ENCODE measurements at regions not wholly inside any gene's neighbourhood (a gene's known extent, or its start where the extent isn't known, plus 50 kb on each side); places are given as distances from the start of the nearest gene placed in this dataset.

GRCh38 chr2:241980193-241980592, 110.7 kb downstream of the RTP5 start:
- ATAC-seq (no peak), DNase-seq (ENCODE audit: low read depth in 1 of 2, low spot score in 1 of 2) (no peak), FAIRE-seq (no peak)
- WGBS (ENCODE audit: missing lambda C conversion rate): 51% methylated on average over 6 of the region's 6 CpGs
- Histone ChIP-seq H3K27ac (no peak overlapping the region), H3K4me3 (no peak overlapping the region), H3K4me1 (no peaks in the 10 kb centered on the region), H3K9me3 (no peaks in the 10 kb centered on the region), H3K4me2 (no peak overlapping the region)
- TF ChIP-seq POLR2A (IDR thresholded peaks at IDR 0.05; ENCODE audit: low read length) (no peak), CEBPB (IDR thresholded peaks at IDR 0.05) (no peak), FOSL2 (IDR thresholded peaks at IDR 0.05) (no peak), FOSL2 (CRISPR knock-in tag; IDR thresholded peaks at IDR 0.05) (no peak), NPAS2 (CRISPR knock-in tag; IDR thresholded peaks at IDR 0.05; ENCODE audit: borderline replicate concordance) (no peak), HOXA7 (CRISPR knock-in tag; IDR thresholded peaks at IDR 0.05) (no peak), REST (IDR thresholded peaks at IDR 0.05) (no peak)
- ChIA-PET POLR2A (no interaction called here), CTCF (interaction anchor here (2.7 kb wide), 1 partner anchor 29 kb away, joined by 10 read pairs; no protein-coding TSS in a partner anchor)

- Histone ChIP-seq H3K4me2 (no peak overlapping the region), H3K4me3 (no peak overlapping the region), H3K4me1 (no peaks in the 10 kb centered on the region), H3K9me3 (no peaks in the 10 kb centered on the region), H3K27ac (no peak overlapping the region)
- POLR2A ChIA-PET: no interaction called here
- WGBS (ENCODE audit: missing lambda C conversion rate): 67% methylated on average over 24 of the region's 24 CpGs
- CTCF ChIA-PET: interaction anchor here (0.8 to 2.7 kb wide), 3 partner anchors 14 to 30 kb away, joined by 3 to 10 read pairs (median 3); no protein-coding TSS in a partner anchor
- TF ChIP-seq CHD2 (IDR thresholded peaks at IDR 0.05; ENCODE audit: low read length, partially characterized antibody): no peak
- no peak for TF ChIP-seq POLR2AphosphoS2 (conservative IDR thresholded peaks at IDR 0.05; ENCODE audit: low read length)
- no peak for TF ChIP-seq RNF2 (IDR thresholded peaks at IDR 0.05; ENCODE audit: borderline replicate concordance, low read depth)
- no peak for TF ChIP-seq EHMT2 (IDR thresholded peaks at IDR 0.05; ENCODE audit: low read depth)
- TF ChIP-seq NFE2L2 (conservative IDR thresholded peaks at IDR 0.05; ENCODE audit: low read length): no peak
- FAIRE-seq: no peak
- DNase-seq (ENCODE audit: low read depth in 1 of 2, low spot score in 1 of 2): no peak
- ATAC-seq: no peak
Measured at GRCh38 chr2:241981076-241981700, 111.7 kb downstream of the RTP5 start.

GRCh38 chr2:241982706-241983570, 113.4 kb downstream of the RTP5 start:
- TF ChIP-seq MAFK (IDR thresholded peaks at IDR 0.05; ENCODE audit: partially characterized antibody): peak; percentile 5
- TF ChIP-seq HOXA7 (CRISPR knock-in tag; IDR thresholded peaks at IDR 0.05): no peak
- WGBS (ENCODE audit: missing lambda C conversion rate): 41% methylated on average over 22 of the region's 23 CpGs
- CTCF ChIA-PET: interaction anchor here (1.1 kb wide), 1 partner anchor 16 kb away, joined by 3 read pairs; no protein-coding TSS in a partner anchor
- POLR2A ChIA-PET: no interaction called here
- DNase-seq (ENCODE audit: low read depth in 1 of 2, low spot score in 1 of 2): no peak
- H3K27ac ChIP-seq: no peak overlapping the region
- no peaks in the 10 kb centered on the region for H3K4me1 ChIP-seq
- ATAC-seq: no peak; a peak in 1 of 6 replicates
- H3K9me3 ChIP-seq: no peaks in the 10 kb centered on the region
- FAIRE-seq: no peak
- H3K4me3 ChIP-seq: no peak overlapping the region
- no peak overlapping the region for H3K4me2 ChIP-seq

GRCh38 chr2:241983571-241984270, 114.2 kb downstream of the RTP5 start:
- POLR2A ChIA-PET: no interaction called here
- H3K4me2 ChIP-seq: no peak overlapping the region
- ATAC-seq (peak in 1 of 2 experiments; percentile 25; a peak in 1 of 6 replicates), DNase-seq (ENCODE audit: low read depth in 1 of 2, low spot score in 1 of 2) (no peak), FAIRE-seq (no peak)
- no peaks in the 10 kb centered on the region for H3K9me3 ChIP-seq
- H3K4me1 ChIP-seq: no peaks in the 10 kb centered on the region
- CTCF ChIA-PET: interaction anchor here (1.2 kb wide), 1 partner anchor 33 kb away, joined by 5 read pairs; no protein-coding TSS in a partner anchor
- TF ChIP-seq FOXS1 (CRISPR knock-in tag; IDR thresholded peaks at IDR 0.05) (no peak), JUNB (IDR thresholded peaks at IDR 0.05) (no peak), PHF8 (IDR thresholded peaks at IDR 0.05; ENCODE audit: borderline replicate concordance, low read depth) (no peak), USF2 (IDR thresholded peaks at IDR 0.05) (no peak), SMC3 (IDR thresholded peaks at IDR 0.05) (no peak), KDM5A (IDR thresholded peaks at IDR 0.05) (no peak), NFE2L2 (conservative IDR thresholded peaks at IDR 0.05; ENCODE audit: low read length) (no peak)
- H3K27ac ChIP-seq: no peak overlapping the region
- WGBS (ENCODE audit: missing lambda C conversion rate): 55% methylated on average over 19 of the region's 22 CpGs
- H3K4me3 ChIP-seq: no peak overlapping the region

Data from A549 (cell line).